ENCODE measurements at regions not wholly inside any gene's neighbourhood (a gene's known extent, or its start where the extent isn't known, plus 50 kb on each side); places are given as distances from the start of the nearest gene placed in this dataset.

DNA sequence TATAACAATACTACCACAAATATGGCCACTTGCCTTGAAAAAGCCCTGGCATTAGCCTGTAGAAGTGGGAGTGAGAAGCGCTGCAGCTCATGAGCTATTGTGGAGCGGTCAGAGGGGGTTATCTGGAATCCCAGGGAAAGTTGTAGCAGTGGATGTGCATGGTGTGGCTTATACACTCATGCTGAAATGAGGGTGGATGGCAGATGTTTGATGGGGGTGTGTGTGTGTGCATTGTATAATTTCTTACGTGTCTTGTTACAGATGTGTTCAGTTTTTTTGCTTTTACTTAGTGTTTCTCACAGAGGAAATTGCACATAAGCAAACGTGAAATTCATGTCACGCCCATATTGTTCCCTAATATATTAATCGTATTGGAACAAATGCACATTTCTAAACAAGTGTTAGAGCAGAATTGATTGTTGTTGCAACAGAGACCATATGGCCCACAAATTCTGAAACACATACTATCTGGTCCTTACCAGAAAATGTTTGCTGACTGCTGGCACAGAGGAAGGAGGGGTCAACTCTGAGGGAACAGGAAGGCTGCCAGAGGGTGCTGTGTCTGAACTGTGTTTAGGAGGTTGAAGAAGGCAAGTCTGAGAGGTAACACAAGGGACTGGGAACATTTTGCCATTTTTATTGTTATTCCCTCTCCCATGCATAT is 200.0 kb upstream of the CFAP20DC start:
- Histone ChIP-seq H3K4me1 (ENCODE audit: insufficient read depth, low read length) (peaks cover 18% of the 10 kb centered on the region), H4K20me1 (ENCODE audit: insufficient read depth, low read length) (no peaks in the 10 kb centered on the region), H3K36me3 (ENCODE audit: insufficient read depth, low read length) (no peaks in the 10 kb centered on the region), H3K79me2 (ENCODE audit: insufficient read depth, low read length) (no peaks in the 10 kb centered on the region), H2AFZ (ENCODE audit: low read depth, low read length) (no peak overlapping the region), H3K9me3 (ENCODE audit: insufficient read depth, low read depth, low read length) (no peaks in the 10 kb centered on the region), H3K9ac (ENCODE audit: low read length) (no peak overlapping the region), H3K4me3 (ENCODE audit: insufficient read depth, low read depth, low read length) (no peak overlapping the region), H3K4me2 (ENCODE audit: low read length) (no peak overlapping the region), H3K27ac (ENCODE audit: low read depth, low read length) (no peak overlapping the region), H3K27me3 (ENCODE audit: insufficient read depth, low read length) (peaks cover 2% of the 10 kb centered on the region)
- FAIRE-seq = no peak
- H3K27me3 Mint-ChIP-seq (ENCODE audit: low read depth, unreplicated experiment) = peaks cover 3% of the 10 kb centered on the region
- H3K27ac Mint-ChIP-seq (ENCODE audit: unreplicated experiment) = no peak overlapping the region
- peaks cover 3% of the 10 kb centered on the region for H3K9me3 Mint-ChIP-seq (ENCODE audit: unreplicated experiment)
- no peak for DNase-seq (ENCODE audit: low read depth)
- H3K36me3 Mint-ChIP-seq (ENCODE audit: low read depth, unreplicated experiment) = no peaks in the 10 kb centered on the region
- TF ChIP-seq, protein P1, sequence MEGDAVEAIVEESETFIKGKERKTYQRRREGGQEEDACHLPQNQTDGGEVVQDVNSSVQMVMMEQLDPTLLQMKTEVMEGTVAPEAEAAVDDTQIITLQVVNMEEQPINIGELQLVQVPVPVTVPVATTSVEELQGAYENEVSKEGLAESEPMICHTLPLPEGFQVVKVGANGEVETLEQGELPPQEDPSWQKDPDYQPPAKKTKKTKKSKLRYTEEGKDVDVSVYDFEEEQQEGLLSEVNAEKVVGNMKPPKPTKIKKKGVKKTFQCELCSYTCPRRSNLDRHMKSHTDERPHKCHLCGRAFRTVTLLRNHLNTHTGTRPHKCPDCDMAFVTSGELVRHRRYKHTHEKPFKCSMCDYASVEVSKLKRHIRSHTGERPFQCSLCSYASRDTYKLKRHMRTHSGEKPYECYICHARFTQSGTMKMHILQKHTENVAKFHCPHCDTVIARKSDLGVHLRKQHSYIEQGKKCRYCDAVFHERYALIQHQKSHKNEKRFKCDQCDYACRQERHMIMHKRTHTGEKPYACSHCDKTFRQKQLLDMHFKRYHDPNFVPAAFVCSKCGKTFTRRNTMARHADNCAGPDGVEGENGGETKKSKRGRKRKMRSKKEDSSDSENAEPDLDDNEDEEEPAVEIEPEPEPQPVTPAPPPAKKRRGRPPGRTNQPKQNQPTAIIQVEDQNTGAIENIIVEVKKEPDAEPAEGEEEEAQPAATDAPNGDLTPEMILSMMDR (IDR thresholded peaks at IDR 0.05; ENCODE audit: insufficient read depth, low read depth, low read length) = no peak
- no peak for TF ChIP-seq EZH2 (IDR thresholded peaks at IDR 0.05; ENCODE audit: insufficient read depth, low read length)
- H3K4me1 Mint-ChIP-seq (ENCODE audit: low read depth, unreplicated experiment) = peaks cover 13% of the 10 kb centered on the region
- no peak overlapping the region for H3K4me3 Mint-ChIP-seq (ENCODE audit: unreplicated experiment)

GRCh38 chr3:59249004-59249403 is 199.2 kb upstream of the CFAP20DC start:
- Histone ChIP-seq H3K9ac (ENCODE audit: low read length) (no peak overlapping the region), H4K20me1 (ENCODE audit: insufficient read depth, low read length) (no peaks in the 10 kb centered on the region), H3K4me1 (ENCODE audit: insufficient read depth, low read length) (peaks cover 18% of the 10 kb centered on the region), H3K27me3 (ENCODE audit: insufficient read depth, low read length) (no peaks in the 10 kb centered on the region), H3K27ac (ENCODE audit: low read depth, low read length) (no peak overlapping the region), H3K4me3 (ENCODE audit: insufficient read depth, low read depth, low read length) (no peak overlapping the region), H2AFZ (ENCODE audit: low read depth, low read length) (no peak overlapping the region), H3K36me3 (ENCODE audit: insufficient read depth, low read length) (no peaks in the 10 kb centered on the region), H3K4me2 (ENCODE audit: low read length) (no peak overlapping the region), H3K79me2 (ENCODE audit: insufficient read depth, low read length) (no peaks in the 10 kb centered on the region), H3K9me3 (ENCODE audit: insufficient read depth, low read depth, low read length) (no peaks in the 10 kb centered on the region)
- H3K4me3 Mint-ChIP-seq (ENCODE audit: unreplicated experiment) = no peak overlapping the region
- peaks cover 13% of the 10 kb centered on the region for H3K4me1 Mint-ChIP-seq (ENCODE audit: low read depth, unreplicated experiment)
- H3K9me3 Mint-ChIP-seq (ENCODE audit: unreplicated experiment) = peaks cover 3% of the 10 kb centered on the region
- TF ChIP-seq, protein P1 (IDR thresholded peaks at IDR 0.05; ENCODE audit: insufficient read depth, low read depth, low read length) = no peak
- TF ChIP-seq EZH2 (IDR thresholded peaks at IDR 0.05; ENCODE audit: insufficient read depth, low read length) = no peak
- peaks cover 3% of the 10 kb centered on the region for H3K27me3 Mint-ChIP-seq (ENCODE audit: low read depth, unreplicated experiment)
- FAIRE-seq (no peak), DNase-seq (ENCODE audit: low read depth) (no peak)
- no peaks in the 10 kb centered on the region for H3K36me3 Mint-ChIP-seq (ENCODE audit: low read depth, unreplicated experiment)
- no peak overlapping the region for H3K27ac Mint-ChIP-seq (ENCODE audit: unreplicated experiment)

GRCh38 chr3:59247402-59247841 is 197.6 kb upstream of the CFAP20DC start:
- Histone ChIP-seq H3K79me2 (ENCODE audit: insufficient read depth, low read length) (no peaks in the 10 kb centered on the region), H4K20me1 (ENCODE audit: insufficient read depth, low read length) (no peaks in the 10 kb centered on the region), H3K9ac (ENCODE audit: low read length) (no peak overlapping the region), H2AFZ (ENCODE audit: low read depth, low read length) (no peak overlapping the region), H3K4me2 (ENCODE audit: low read length) (no peak overlapping the region), H3K36me3 (ENCODE audit: insufficient read depth, low read length) (no peaks in the 10 kb centered on the region), H3K4me1 (ENCODE audit: insufficient read depth, low read length) (peaks cover 18% of the 10 kb centered on the region), H3K27me3 (ENCODE audit: insufficient read depth, low read length) (no peaks in the 10 kb centered on the region), H3K9me3 (ENCODE audit: insufficient read depth, low read depth, low read length) (no peaks in the 10 kb centered on the region), H3K4me3 (ENCODE audit: insufficient read depth, low read depth, low read length) (no peak overlapping the region), H3K27ac (ENCODE audit: low read depth, low read length) (no peak overlapping the region)
- H3K4me1 Mint-ChIP-seq (ENCODE audit: low read depth, unreplicated experiment) = peaks cover 13% of the 10 kb centered on the region
- TF ChIP-seq, protein P1 (IDR thresholded peaks at IDR 0.05; ENCODE audit: insufficient read depth, low read depth, low read length) = no peak
- no peak for TF ChIP-seq EZH2 (IDR thresholded peaks at IDR 0.05; ENCODE audit: insufficient read depth, low read length)
- H3K27me3 Mint-ChIP-seq (ENCODE audit: low read depth, unreplicated experiment) = peaks cover 3% of the 10 kb centered on the region
- H3K9me3 Mint-ChIP-seq (ENCODE audit: unreplicated experiment) = no peaks in the 10 kb centered on the region
- H3K4me3 Mint-ChIP-seq (ENCODE audit: unreplicated experiment) = no peak overlapping the region
- no peak overlapping the region for H3K27ac Mint-ChIP-seq (ENCODE audit: unreplicated experiment)
- peak; percentile 30 for DNase-seq (ENCODE audit: low read depth)
- no peak for FAIRE-seq
- no peaks in the 10 kb centered on the region for H3K36me3 Mint-ChIP-seq (ENCODE audit: low read depth, unreplicated experiment)
